ENCODE measurements at regions not wholly inside any gene's neighbourhood (a gene's known extent, or its start where the extent isn't known, plus 50 kb on each side); places are given as distances from the start of the nearest gene placed in this dataset.
"Not testable (repeated sequence)": the region's sequence is repeated elsewhere in the genome, so short reads cannot be mapped to it uniquely, and the experiment has no call there.

DNA sequence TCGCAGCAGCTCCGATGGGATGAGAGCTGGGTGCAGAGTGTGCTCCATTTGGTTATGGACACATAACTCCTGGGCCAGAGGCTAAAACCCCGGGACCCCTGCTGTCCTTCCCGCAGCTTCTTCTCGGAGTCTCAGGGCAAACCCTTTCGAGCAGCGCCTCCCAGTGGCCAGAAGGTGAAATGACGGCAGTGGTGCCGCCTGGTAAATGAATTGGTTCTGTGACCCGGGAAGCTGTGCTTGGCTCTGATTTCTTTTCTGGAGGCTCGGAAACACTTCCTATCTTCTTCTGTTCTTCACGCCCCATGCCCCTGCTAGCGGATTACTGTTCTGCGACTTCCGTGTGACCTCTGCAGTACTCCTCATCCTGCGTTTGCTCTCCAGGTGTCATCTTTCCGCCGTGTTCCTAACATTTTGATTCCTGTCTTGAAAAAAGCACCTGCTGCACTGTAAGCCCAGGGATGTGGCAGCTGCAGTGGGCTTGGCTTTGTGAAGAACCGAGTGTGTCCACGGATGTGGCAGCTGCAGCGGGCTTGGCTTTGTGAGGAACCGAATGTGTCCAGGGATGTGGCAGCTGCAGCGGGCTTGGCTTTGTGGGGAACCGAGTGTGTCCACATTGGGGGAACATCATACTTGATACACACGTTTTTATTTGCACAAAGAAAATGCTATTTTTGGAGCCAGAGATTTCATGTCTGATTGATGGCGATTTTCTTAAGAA lies 118.0 kb upstream of the ALDH3B2 start:
- H3K4me1 ChIP-seq (ENCODE audit: control insufficient read depth in 2 of 2, insufficient read depth in 2 of 2, low read length in 2 of 2); H3K9ac ChIP-seq (ENCODE audit: low read length); H3K79me2 ChIP-seq (ENCODE audit: control insufficient read depth, insufficient read depth, low read length); H3K9me3 ChIP-seq (ENCODE audit: control extremely low read depth in 1 of 3, control insufficient read depth in 2 of 3, insufficient read depth in 1 of 3, low read length in 2 of 3); H3K4me3 Mint-ChIP-seq; H4K20me1 ChIP-seq (ENCODE audit: control insufficient read depth, insufficient read depth, low read length, poor library complexity, severe bottlenecking); H3K4me3 ChIP-seq (ENCODE audit: control extremely low read depth in 1 of 5, extremely low read depth in 1 of 5, insufficient read depth in 1 of 5, low read depth in 2 of 5, low read length in 4 of 5); POLR2A ChIA-PET; ATAC-seq (ENCODE audit: low read depth); H3K4me2 ChIP-seq (replicated peaks; ENCODE audit: low read depth, low read length, poor library complexity, severe bottlenecking); H3K36me3 ChIP-seq (replicated peaks in 1 of 2; ENCODE audit: control extremely low read depth in 1 of 2, control insufficient read depth in 1 of 2, extremely low read depth in 1 of 2, insufficient read depth in 2 of 2, low read length in 1 of 2); H2AFZ ChIP-seq (ENCODE audit: insufficient read depth, low read depth, low read length, poor library complexity, severe bottlenecking); H3K27me3 ChIP-seq (replicated peaks in 1 of 4; ENCODE audit: control extremely low read depth in 1 of 4, control insufficient read depth in 3 of 4, insufficient read depth in 4 of 4, low read length in 3 of 4); H3K27ac Mint-ChIP-seq; H3K4me1 Mint-ChIP-seq; H3K27ac ChIP-seq (ENCODE audit: low read length in 2 of 2); intact Hi-C loops (cut with micrococcal nuclease); H3K27me3 Mint-ChIP-seq; CTCF ChIA-PET; H3K9me3 Mint-ChIP-seq (ENCODE audit: insufficient read depth): not testable (repeated sequence)
- TF ChIP-seq CTCF (IDR thresholded peaks at IDR 0.05), result peak; percentile 69
- DNase-seq, result peak; percentile 52
- WGBS (ENCODE audit: insufficient coverage), result 45% methylated on average over 16 of the region's 26 CpGs

DNA sequence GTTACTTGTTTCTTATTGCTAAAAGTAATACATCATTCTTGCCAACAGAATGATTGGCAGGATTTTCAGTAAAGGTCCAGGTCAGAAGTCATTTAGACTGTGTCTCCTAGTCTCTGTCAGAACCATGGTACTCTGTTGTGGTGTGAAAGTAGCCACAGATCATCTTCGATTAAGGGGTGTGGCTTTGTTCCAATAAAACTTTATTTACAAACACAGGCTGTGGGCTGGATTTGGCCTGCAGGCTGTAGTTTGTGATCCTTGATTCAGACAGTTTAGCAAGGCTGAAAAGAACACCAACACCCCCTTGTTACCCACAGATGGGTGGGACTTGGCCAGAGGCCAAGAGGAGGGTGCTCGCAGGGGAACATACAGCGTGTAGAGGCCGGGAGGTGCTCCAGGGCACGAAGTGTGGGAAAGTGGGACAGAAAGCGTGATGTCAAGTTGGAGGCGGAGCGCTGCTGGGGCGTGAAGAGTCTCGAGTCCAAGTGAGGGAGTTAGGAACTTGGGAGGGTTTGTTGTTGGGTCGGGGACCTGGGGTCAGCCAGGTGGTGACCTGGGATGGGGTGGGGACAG lies 117.3 kb upstream of the ALDH3B2 start:
- H2AFZ ChIP-seq (ENCODE audit: insufficient read depth, low read depth, low read length, poor library complexity, severe bottlenecking); H3K36me3 ChIP-seq (replicated peaks in 1 of 2; ENCODE audit: control extremely low read depth in 1 of 2, control insufficient read depth in 1 of 2, extremely low read depth in 1 of 2, insufficient read depth in 2 of 2, low read length in 1 of 2); intact Hi-C loops (cut with micrococcal nuclease); H3K9me3 ChIP-seq (ENCODE audit: control extremely low read depth in 1 of 3, control insufficient read depth in 2 of 3, insufficient read depth in 1 of 3, low read length in 2 of 3); H3K4me2 ChIP-seq (replicated peaks; ENCODE audit: low read depth, low read length, poor library complexity, severe bottlenecking); H3K27me3 Mint-ChIP-seq; CTCF ChIA-PET; ATAC-seq (ENCODE audit: low read depth); H3K4me3 Mint-ChIP-seq; H3K9ac ChIP-seq (ENCODE audit: low read length); H3K27ac ChIP-seq (ENCODE audit: low read length in 2 of 2); H3K27ac Mint-ChIP-seq; H3K4me1 Mint-ChIP-seq; H3K4me1 ChIP-seq (ENCODE audit: control insufficient read depth in 2 of 2, insufficient read depth in 2 of 2, low read length in 2 of 2); H4K20me1 ChIP-seq (ENCODE audit: control insufficient read depth, insufficient read depth, low read length, poor library complexity, severe bottlenecking); H3K4me3 ChIP-seq (ENCODE audit: control extremely low read depth in 1 of 5, extremely low read depth in 1 of 5, insufficient read depth in 1 of 5, low read depth in 2 of 5, low read length in 4 of 5); DNase-seq; H3K27me3 ChIP-seq (replicated peaks in 1 of 4; ENCODE audit: control extremely low read depth in 1 of 4, control insufficient read depth in 3 of 4, insufficient read depth in 4 of 4, low read length in 3 of 4); H3K9me3 Mint-ChIP-seq (ENCODE audit: insufficient read depth); H3K79me2 ChIP-seq (ENCODE audit: control insufficient read depth, insufficient read depth, low read length); POLR2A ChIA-PET: not testable (repeated sequence)
- WGBS (ENCODE audit: insufficient coverage), result 71% methylated on average over 10 of the region's 11 CpGs

DNA sequence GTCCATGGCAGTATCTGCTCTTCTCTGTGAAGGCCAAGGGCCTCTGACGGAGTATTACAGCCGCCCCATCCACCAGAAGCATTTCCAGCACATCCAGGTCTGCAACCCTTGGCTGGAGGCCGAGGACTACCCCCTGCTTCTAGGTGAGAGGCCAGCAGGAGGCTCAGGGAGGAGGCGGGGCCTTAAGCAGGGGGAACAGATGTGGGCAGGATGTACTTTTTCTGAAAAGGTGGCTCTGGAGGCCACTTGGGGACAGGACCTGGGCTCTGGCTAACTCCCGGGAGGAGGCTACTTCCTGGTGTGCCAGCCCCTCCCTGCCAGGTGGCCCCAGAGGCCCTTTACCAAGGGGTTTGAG lies 113.9 kb upstream of the ALDH3B2 start:
- H2AFZ ChIP-seq (ENCODE audit: insufficient read depth, low read depth, low read length, poor library complexity, severe bottlenecking); CTCF ChIA-PET; intact Hi-C loops (cut with micrococcal nuclease); H3K9ac ChIP-seq (ENCODE audit: low read length); H3K4me2 ChIP-seq (replicated peaks; ENCODE audit: low read depth, low read length, poor library complexity, severe bottlenecking); H3K4me3 Mint-ChIP-seq; H3K4me1 ChIP-seq (ENCODE audit: control insufficient read depth in 2 of 2, insufficient read depth in 2 of 2, low read length in 2 of 2); H4K20me1 ChIP-seq (ENCODE audit: control insufficient read depth, insufficient read depth, low read length, poor library complexity, severe bottlenecking); H3K9me3 Mint-ChIP-seq (ENCODE audit: insufficient read depth); POLR2A ChIA-PET; H3K27me3 ChIP-seq (replicated peaks in 1 of 4; ENCODE audit: control extremely low read depth in 1 of 4, control insufficient read depth in 3 of 4, insufficient read depth in 4 of 4, low read length in 3 of 4); DNase-seq; H3K4me3 ChIP-seq (ENCODE audit: control extremely low read depth in 1 of 5, extremely low read depth in 1 of 5, insufficient read depth in 1 of 5, low read depth in 2 of 5, low read length in 4 of 5); H3K36me3 ChIP-seq (replicated peaks in 1 of 2; ENCODE audit: control extremely low read depth in 1 of 2, control insufficient read depth in 1 of 2, extremely low read depth in 1 of 2, insufficient read depth in 2 of 2, low read length in 1 of 2); H3K27ac Mint-ChIP-seq; H3K27ac ChIP-seq (ENCODE audit: low read length in 2 of 2); H3K4me1 Mint-ChIP-seq; H3K27me3 Mint-ChIP-seq; H3K79me2 ChIP-seq (ENCODE audit: control insufficient read depth, insufficient read depth, low read length); H3K9me3 ChIP-seq (ENCODE audit: control extremely low read depth in 1 of 3, control insufficient read depth in 2 of 3, insufficient read depth in 1 of 3, low read length in 2 of 3); ATAC-seq (ENCODE audit: low read depth): not testable (repeated sequence)
- WGBS (ENCODE audit: insufficient coverage), result 29% methylated on average over 4 of the region's 5 CpGs
